OCI-LY1 (cell line): ENCODE measurements at regions not wholly inside any gene's neighbourhood (a gene's known extent, or its start where the extent isn't known, plus 50 kb on each side); places are given as distances from the start of the nearest gene placed in this dataset.

Experiments
- H2AFZ ChIP-seq: fragments of 200-600 bp; sonication (generic), shearing (Covaris generic); 2 replicates; pipeline ENCODE4 v1.6.0; 2014; ENCODE audit warnings: antibody characterized with exemption, mild to moderate bottlenecking, low read length
- H3F3A ChIP-seq: fragments of 200-600 bp; sonication (generic), shearing (Covaris generic); 2 replicates; pipeline ENCODE4 v1.6.0; 2014; ENCODE audit warnings: mild to moderate bottlenecking, antibody characterized with exemption, low read length, moderate library complexity; ENCODE audit not compliant: insufficient read depth
- H3K27ac ChIP-seq: fragments of 200-600 bp; sonication (generic); 2 replicates; pipeline ENCODE4 v1.5.1; 2014; ENCODE audit warnings: low read length, mixed run types, mild to moderate bottlenecking, low read depth; ENCODE audit not compliant: poor library complexity, severe bottlenecking
- H3K27me3 ChIP-seq: fragments of 200-600 bp; sonication (generic); 2 replicates; pipeline ENCODE4 v1.6.0; 2014; ENCODE audit warnings: antibody characterized with exemption, mild to moderate bottlenecking, low read length, moderate library complexity; ENCODE audit not compliant: insufficient read depth
- H3K36me3 ChIP-seq: fragments of 200-600 bp; sonication (generic); 2 replicates; pipeline ENCODE4 v1.6.1; 2014; ENCODE audit warnings: mild to moderate bottlenecking, antibody characterized with exemption, low read length, moderate library complexity, mixed read lengths; ENCODE audit not compliant: insufficient read depth
- H3K4me1 ChIP-seq: fragments of 200-600 bp; sonication (generic); 2 replicates; pipeline ENCODE4 v1.5.1; 2014; ENCODE audit warnings: mild to moderate bottlenecking, low read length, moderate library complexity; ENCODE audit not compliant: insufficient read depth, severe bottlenecking
- H3K4me2 ChIP-seq: fragments of 200-600 bp; sonication (generic), shearing (Covaris generic); 2 replicates; pipeline ENCODE4 v1.6.1; 2014; ENCODE audit warnings: low read length
- H3K4me3 ChIP-seq: fragments of 200-600 bp; sonication (generic); 2 replicates; pipeline ENCODE4 v1.5.1; 2014; ENCODE audit warnings: low read length, low read depth, mild to moderate bottlenecking, mixed read lengths; ENCODE audit not compliant: poor library complexity, severe bottlenecking
- H3K79me2 ChIP-seq: fragments of 200-600 bp; shearing (Covaris generic); 2 replicates; pipeline ENCODE4 v1.6.1; 2016; ENCODE audit warnings: mixed run types, low read length, mixed read lengths; ENCODE audit not compliant: insufficient read depth
- H3K9ac ChIP-seq: fragments of 200-600 bp; sonication (generic), shearing (Covaris generic); 2 replicates; pipeline ENCODE4 v1.6.1; 2014; ENCODE audit warnings: mild to moderate bottlenecking, low read length, mixed read lengths
- H3K9me2 ChIP-seq: fragments of 200-600 bp; sonication (generic), shearing (Covaris generic); 2 replicates; pipeline ENCODE4 v1.6.1; 2014; ENCODE audit warnings: low read depth, mild to moderate bottlenecking, low read length, mixed read lengths
- H3K9me3 ChIP-seq: fragments of 200-600 bp; shearing (Covaris generic); 2 replicates; pipeline ENCODE4 v1.6.1; 2014; ENCODE audit warnings: low read length, mixed read lengths
- H4K20me1 ChIP-seq: fragments of 200-600 bp; sonication (generic), shearing (Covaris generic); 2 replicates; pipeline ENCODE4 v1.6.0; 2016; ENCODE audit warnings: mild to moderate bottlenecking, low read length; ENCODE audit not compliant: insufficient read depth
- EZH2 ChIP-seq: fragments of 200-600 bp; sonication (generic), shearing (Covaris generic); IDR thresholded peaks from 2 replicates; pipeline ENCODE4 v1.8.0; 2017; ENCODE audit warnings: borderline replicate concordance, mixed run types, mild to moderate bottlenecking, antibody characterized with exemption, low read length, moderate library complexity, mixed read lengths
- TF ChIP-seq, protein P1 (sequence below): fragments of 200-600 bp; sonication (generic), shearing (Covaris generic); IDR thresholded peaks from 2 replicates; pipeline ENCODE4 v1.5.1; 2017; ENCODE audit warnings: mild to moderate bottlenecking, antibody characterized with exemption, low read length, moderate library complexity, mixed read lengths

DNA sequence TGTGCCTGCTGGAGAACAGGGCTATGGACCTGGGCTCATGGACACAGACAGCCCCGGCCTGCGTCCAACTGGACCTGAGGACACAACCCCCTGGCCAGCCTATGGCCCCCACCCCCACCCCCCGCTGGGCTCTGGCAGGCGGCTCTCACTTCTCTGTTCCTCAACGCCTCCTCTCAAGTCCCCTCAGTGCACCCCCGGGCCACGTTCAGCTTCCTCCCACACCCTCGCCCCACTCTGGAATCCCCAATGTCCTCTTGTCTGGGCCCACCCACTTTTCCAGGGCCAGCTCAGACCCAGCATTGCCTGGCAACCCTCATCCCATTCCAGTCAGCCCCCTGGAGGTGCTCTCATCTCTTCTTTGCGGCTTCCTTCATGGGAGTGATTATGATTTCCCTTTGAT is 130.2 kb upstream of the SPACA7 start:
- H3K9ac ChIP-seq: no peak overlapping the region
- H3K79me2 ChIP-seq: no peaks in the 10 kb centered on the region
- H3K9me3 ChIP-seq: no peaks in the 10 kb centered on the region
- no peak for TF ChIP-seq EZH2
- TF ChIP-seq, protein P1, sequence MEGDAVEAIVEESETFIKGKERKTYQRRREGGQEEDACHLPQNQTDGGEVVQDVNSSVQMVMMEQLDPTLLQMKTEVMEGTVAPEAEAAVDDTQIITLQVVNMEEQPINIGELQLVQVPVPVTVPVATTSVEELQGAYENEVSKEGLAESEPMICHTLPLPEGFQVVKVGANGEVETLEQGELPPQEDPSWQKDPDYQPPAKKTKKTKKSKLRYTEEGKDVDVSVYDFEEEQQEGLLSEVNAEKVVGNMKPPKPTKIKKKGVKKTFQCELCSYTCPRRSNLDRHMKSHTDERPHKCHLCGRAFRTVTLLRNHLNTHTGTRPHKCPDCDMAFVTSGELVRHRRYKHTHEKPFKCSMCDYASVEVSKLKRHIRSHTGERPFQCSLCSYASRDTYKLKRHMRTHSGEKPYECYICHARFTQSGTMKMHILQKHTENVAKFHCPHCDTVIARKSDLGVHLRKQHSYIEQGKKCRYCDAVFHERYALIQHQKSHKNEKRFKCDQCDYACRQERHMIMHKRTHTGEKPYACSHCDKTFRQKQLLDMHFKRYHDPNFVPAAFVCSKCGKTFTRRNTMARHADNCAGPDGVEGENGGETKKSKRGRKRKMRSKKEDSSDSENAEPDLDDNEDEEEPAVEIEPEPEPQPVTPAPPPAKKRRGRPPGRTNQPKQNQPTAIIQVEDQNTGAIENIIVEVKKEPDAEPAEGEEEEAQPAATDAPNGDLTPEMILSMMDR: no peak
- H3K27me3 ChIP-seq: no peaks in the 10 kb centered on the region; the same call in 1 of the 2 replicates
- H3F3A ChIP-seq: no peaks in the 10 kb centered on the region
- H3K4me1 ChIP-seq: no peaks in the 10 kb centered on the region
- H3K4me3 ChIP-seq: no peak overlapping the region
- H2AFZ ChIP-seq: no peak overlapping the region
- no peak overlapping the region for H3K4me2 ChIP-seq
- no peaks in the 10 kb centered on the region for H3K36me3 ChIP-seq
- no peaks in the 10 kb centered on the region for H4K20me1 ChIP-seq
- no peaks in the 10 kb centered on the region for H3K9me2 ChIP-seq
- H3K27ac ChIP-seq: no peak overlapping the region

DNA sequence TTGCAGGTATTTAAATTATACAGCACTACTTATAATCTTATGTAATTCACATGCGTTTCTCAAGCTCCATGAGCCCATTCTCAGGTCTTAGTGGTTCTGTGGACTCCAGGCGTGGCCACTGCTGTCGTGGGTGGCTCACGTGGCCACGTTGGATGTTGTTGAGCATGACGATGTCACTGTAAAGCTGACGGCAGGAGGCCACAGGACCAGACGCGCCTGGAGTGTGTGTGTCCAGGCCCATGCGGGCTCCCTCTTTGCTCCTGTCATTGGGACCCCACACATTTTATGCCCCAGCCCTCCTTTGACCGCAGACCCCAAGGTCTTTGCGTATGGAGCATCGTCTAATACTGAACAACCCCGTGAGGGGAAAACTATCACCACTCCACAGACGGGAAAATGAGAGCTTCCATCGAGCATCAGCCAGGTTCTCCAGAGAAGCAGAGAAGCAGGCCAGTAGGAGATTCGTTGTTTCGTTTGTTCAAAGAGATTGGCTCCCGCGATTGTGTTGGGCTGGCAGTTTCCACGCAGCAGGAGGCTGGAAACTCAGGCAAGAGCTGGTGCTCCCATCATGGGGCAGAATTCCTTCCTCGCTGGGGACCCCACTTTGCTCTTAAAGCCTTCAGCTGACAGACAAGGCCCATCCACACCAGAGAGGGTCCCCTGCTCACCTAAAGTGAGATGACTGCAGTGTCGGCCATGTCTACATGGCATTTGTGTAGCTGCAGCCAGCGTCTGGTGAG is 129.3 kb upstream of the SPACA7 start:
- Histone ChIP-seq H3K9me2 (no peaks in the 10 kb centered on the region), H3K36me3 (no peaks in the 10 kb centered on the region), H3K4me2 (no peak overlapping the region), H2AFZ (no peak overlapping the region), H3K79me2 (no peaks in the 10 kb centered on the region), H4K20me1 (no peaks in the 10 kb centered on the region), H3K27me3 (no peaks in the 10 kb centered on the region; the same call in 1 of the 2 replicates), H3K9ac (no peak overlapping the region), H3F3A (no peaks in the 10 kb centered on the region), H3K27ac (no peak overlapping the region), H3K4me3 (no peak overlapping the region), H3K4me1 (no peaks in the 10 kb centered on the region), H3K9me3 (no peaks in the 10 kb centered on the region)
- TF ChIP-seq, protein P1: no peak
- TF ChIP-seq EZH2: no peak

DNA sequence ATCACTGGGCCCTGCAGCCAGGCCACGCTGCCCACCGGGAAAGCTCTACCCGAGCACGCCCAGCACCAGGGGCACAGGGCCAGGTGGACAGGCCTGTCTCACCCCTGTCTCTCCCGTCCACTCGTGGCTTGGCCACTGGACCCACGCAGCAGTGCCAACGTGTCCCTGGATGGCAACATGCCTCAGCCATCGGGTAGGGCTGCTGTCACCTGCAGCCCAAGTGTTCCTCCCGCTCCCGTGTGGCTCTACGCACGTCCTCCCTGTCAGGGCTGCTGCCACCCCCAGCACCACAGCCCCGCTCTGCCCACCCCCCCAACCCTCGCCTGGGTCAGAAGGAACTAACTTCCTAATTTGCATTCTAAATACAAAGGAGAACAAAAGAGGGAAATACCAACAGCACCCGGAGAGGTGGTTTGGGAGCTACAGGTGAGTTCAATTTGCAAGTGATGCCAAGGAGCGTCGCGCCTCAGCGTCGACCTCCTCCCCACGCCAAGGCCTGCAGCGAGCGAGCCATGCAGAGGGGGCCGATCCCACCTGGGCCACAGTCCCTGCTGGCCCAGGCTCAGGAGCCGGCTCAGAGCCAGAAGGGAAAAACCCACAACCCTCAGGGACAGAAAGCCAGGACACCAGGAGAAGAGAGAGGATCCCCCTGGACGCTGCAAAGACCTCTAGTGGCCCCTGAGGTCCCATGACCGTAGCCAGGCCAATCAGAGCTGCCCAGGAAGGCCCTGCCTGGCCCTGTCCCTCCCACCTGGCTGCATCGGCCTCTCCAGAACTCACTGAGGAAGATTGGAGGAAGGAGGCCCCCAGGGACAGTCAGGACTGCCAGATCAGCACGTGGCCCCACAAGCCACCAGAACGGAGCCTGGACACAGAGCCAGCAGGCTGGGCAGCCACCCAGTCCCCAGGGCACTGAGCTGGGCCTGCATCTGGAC is 128.4 kb upstream of the SPACA7 start:
- H3K36me3 ChIP-seq: no peaks in the 10 kb centered on the region
- H3K79me2 ChIP-seq: no peaks in the 10 kb centered on the region
- H3K27me3 ChIP-seq: no peaks in the 10 kb centered on the region; the same call in 1 of the 2 replicates
- H2AFZ ChIP-seq: no peak overlapping the region
- H3K4me1 ChIP-seq: no peaks in the 10 kb centered on the region
- no peak overlapping the region for H3K4me3 ChIP-seq
- H3K9me2 ChIP-seq: no peaks in the 10 kb centered on the region
- H3K9ac ChIP-seq: no peak overlapping the region
- H3K4me2 ChIP-seq: no peak overlapping the region
- TF ChIP-seq, protein P1: no peak
- H3K9me3 ChIP-seq: no peaks in the 10 kb centered on the region
- no peaks in the 10 kb centered on the region for H3F3A ChIP-seq
- H3K27ac ChIP-seq: no peak overlapping the region
- no peaks in the 10 kb centered on the region for H4K20me1 ChIP-seq
